Heart left ventricle (tissue), 16 donors: ENCODE measurements at regions not wholly inside any gene's neighbourhood (a gene's known extent, or its start where the extent isn't known, plus 50 kb on each side); places are given as distances from the start of the nearest gene placed in this dataset.

ENCODE experiments used
- ATAC-seq, 4 donors: fragments of 200-7000 bp; cut with Tn5 transposase; one replicate each; pipeline ENCODE4 v1.9.1; 2020 to 2022; ENCODE audit warnings: moderate library complexity in 4 of 4, mild to moderate bottlenecking in 3 of 4, moderate number of reproducible peaks in 1 of 4
- DNase-seq, 5 donors: peaks; one replicate each; pipeline ENCODE4 v3.0.0-alpha.2; 2020
- H3K27ac ChIP-seq, 12 donors: fragments of 200-600 bp; sonication (generic) in 4 of 12; one replicate each; pipeline versions ENCODE4 v1.5.0 to v1.8.0; 2016 to 2022; ENCODE audit warnings: mild to moderate bottlenecking in 2 of 12
- H3K27me3 ChIP-seq, 9 donors: fragments of 200-600 bp; sonication (generic) in 2 of 9; one replicate each; pipeline versions ENCODE4 v1.5.1 to v1.8.0; 2016 to 2022; ENCODE audit warnings: mild to moderate bottlenecking in 3 of 9
- H3K36me3 ChIP-seq, 9 donors: fragments of 200-600 bp; sonication (generic) in 2 of 9; one replicate each; pipeline versions ENCODE4 v1.5.0 to v1.8.0; 2018 to 2022; ENCODE audit warnings: mild to moderate bottlenecking in 2 of 9
- H3K4me1 ChIP-seq, 12 donors: fragments of 200-600 bp; sonication (generic) in 4 of 12; one replicate each; pipeline versions ENCODE4 v1.5.0 to v1.8.0; 2016 to 2022; ENCODE audit warnings: mild to moderate bottlenecking in 3 of 12
- H3K4me3 ChIP-seq, 12 donors: fragments of 200-600 bp; sonication (generic) in 4 of 12; one replicate each; pipeline versions ENCODE4 v1.5.0 to v1.8.0; 2017 to 2022; ENCODE audit warnings: mild to moderate bottlenecking in 9 of 12, moderate library complexity in 4 of 12
- H3K9me3 ChIP-seq, 12 donors: fragments of 200-600 bp; sonication (generic) in 4 of 12; one replicate each; pipeline versions ENCODE4 v1.5.0 to v1.8.0; 2016 to 2022; ENCODE audit warnings: mild to moderate bottlenecking in 1 of 12
- CTCF ChIP-seq, 12 donors: fragments of 200-600 bp; sonication (generic) in 4 of 12; IDR thresholded peaks; one replicate each; pipeline versions ENCODE4 v1.5.0 to v1.8.0; 2018 to 2022; ENCODE audit warnings: antibody characterized with exemption in 12 of 12, mild to moderate bottlenecking in 5 of 12
- POLR2A ChIP-seq, 2 donors: fragments of 450-650 bp; IDR thresholded peaks; one replicate each; pipeline ENCODE4 v1.6.1; 2017; ENCODE audit warnings: antibody characterized with exemption in 2 of 2, mild to moderate bottlenecking in 2 of 2, moderate library complexity in 2 of 2
- WGBS, 4 donors: extraction: QIAGEN DNeasy Blood & Tissue Kit in 2 of 4; methylation state at CpG; one replicate each; pipeline versions ENCODE4 v1.1.5 to v1.1.7; 2013 to 2018; 5-methylcytosine and 5-hydroxymethylcytosine counted together
- intact Hi-C, 10 donors: fragments of 100-400 bp; cut with DNase I; formaldehyde crosslinking; loops; one replicate each; pipeline versions ENCODE4 v1.11.1 to v1.14.2; 2022
- donor health status: ischemic (EF 13 %, LVEDD 7.1; RV severe dilation, severe dysfunction).
- donor health status: healthy with polysubstance abuse.
- donor health status: DM: no; HTN: yes; CAD: no.
- donor health status: DM: no; HTN: no; CAD: no.
- donor health status: ischemic (EF 25% LVEDD 6.9; RV normal size, moderate dysfunction).
- donor health status: ischemic (EF 25% LVEDD 5.7; RV mildly dilated, moderate dysfunction).
- donor health status: healthy.
- donor health status: DM: yes; HTN: yes; CAD: no.
- donor health status: ischemic (EF 35%, LVEDD 5.7; RV mildly dilated, moderate dysfunction).
- donor health status: nonischemic (EF 11% LVEDD 7.7; RV severe dilation, severe dysfunction).
- donor health status: DM: yes; HTN: yes; CAD: no.
- donor health status: PGD.
- donor health status: ischemic (EF 29% LVEDD 5.4; RV normal size, mild dysfunction).
- donor health status: nonischemic (EF 23%, LVEDD 6.1; RV moderate dilation, normal function).

GRCh38 chr2:139916822-139917221, 1136.6 kb upstream of the NXPH2 start:
- Histone ChIP-seq H3K4me1 (no peaks in the 10 kb centered on the region), H3K27me3 (no peaks in the 10 kb centered on the region), H3K27ac (no peak overlapping the region), H3K9me3 (peaks cover 0 to 6% (median 0%) of the 10 kb centered on the region in 12 donors), H3K4me3 (no peak overlapping the region), H3K36me3 (no peaks in the 10 kb centered on the region)
- TF ChIP-seq POLR2A (IDR thresholded peaks at IDR 0.05): no peak
- no peak for TF ChIP-seq CTCF (IDR thresholded peaks at IDR 0.05)
- intact Hi-C loops: no loop called here
- ATAC-seq (no peak), DNase-seq (no peak)
- WGBS, 4 donors: 72 to 77% (median 75%) methylated on average over 7 of the region's 7 CpGs

- ATAC-seq: no peak
Observed at GRCh38 chr2:139911160-139911559, 1131.0 kb upstream of the NXPH2 start.

GRCh38 chr2:139909136-139909535, 1128.9 kb upstream of the NXPH2 start:
- no peak for TF ChIP-seq POLR2A (IDR thresholded peaks at IDR 0.05)
- no peak for TF ChIP-seq CTCF (IDR thresholded peaks at IDR 0.05)
- no peaks in the 10 kb centered on the region for H3K4me1 ChIP-seq
- intact Hi-C loops: no loop called here
- no peak overlapping the region for H3K27ac ChIP-seq
- no peak for ATAC-seq
- 55 to 73% (median 63%) methylated on average over 3 of the region's 3 CpGs for WGBS, 4 donors
- no peaks in the 10 kb centered on the region for H3K36me3 ChIP-seq
- peaks cover 0 to 15% (median 0%) of the 10 kb centered on the region in 12 donors for H3K9me3 ChIP-seq
- no peak for DNase-seq
- no peak overlapping the region for H3K4me3 ChIP-seq
- no peaks in the 10 kb centered on the region for H3K27me3 ChIP-seq

More at GRCh38 chr2:139911160-139911559, 1131.0 kb upstream of the NXPH2 start:
- no peak overlapping the region for H3K27ac ChIP-seq
- TF ChIP-seq CTCF (IDR thresholded peaks at IDR 0.05) (no peak), POLR2A (IDR thresholded peaks at IDR 0.05) (no peak)
- WGBS, 4 donors: 80 to 86% (median 84%) methylated on average over 3 of the region's 3 CpGs
- no peaks in the 10 kb centered on the region for H3K27me3 ChIP-seq
- no peaks in the 10 kb centered on the region for H3K4me1 ChIP-seq
- intact Hi-C loops: no loop called here
- no peak overlapping the region for H3K4me3 ChIP-seq
- no peaks in the 10 kb centered on the region for H3K36me3 ChIP-seq
- H3K9me3 ChIP-seq: peaks cover 0 to 15% (median 0%) of the 10 kb centered on the region in 12 donors
- DNase-seq: no peak

GRCh38 chr2:139905624-139906023, 1125.4 kb upstream of the NXPH2 start:
- H3K36me3 ChIP-seq: no peaks in the 10 kb centered on the region
- intact Hi-C loops: no loop called here
- H3K27me3 ChIP-seq: no peaks in the 10 kb centered on the region
- no peak overlapping the region for H3K27ac ChIP-seq
- no peaks in the 10 kb centered on the region for H3K4me1 ChIP-seq
- DNase-seq (no peak), ATAC-seq (no peak)
- H3K4me3 ChIP-seq: no peak overlapping the region
- TF ChIP-seq CTCF (IDR thresholded peaks at IDR 0.05) (no peak), POLR2A (IDR thresholded peaks at IDR 0.05) (no peak)
- 60 to 71% (median 67%) methylated on average over 2 of the region's 2 CpGs for WGBS, 4 donors
- H3K9me3 ChIP-seq: peaks cover 0 to 11% (median 0%) of the 10 kb centered on the region in 12 donors
